ENCODE measurements at regions not wholly inside any gene's neighbourhood (a gene's known extent, or its start where the extent isn't known, plus 50 kb on each side); places are given as distances from the start of the nearest gene placed in this dataset.
"Not testable (repeated sequence)": the region's sequence is repeated elsewhere in the genome, so short reads cannot be mapped to it uniquely, and the experiment has no call there.

DNA sequence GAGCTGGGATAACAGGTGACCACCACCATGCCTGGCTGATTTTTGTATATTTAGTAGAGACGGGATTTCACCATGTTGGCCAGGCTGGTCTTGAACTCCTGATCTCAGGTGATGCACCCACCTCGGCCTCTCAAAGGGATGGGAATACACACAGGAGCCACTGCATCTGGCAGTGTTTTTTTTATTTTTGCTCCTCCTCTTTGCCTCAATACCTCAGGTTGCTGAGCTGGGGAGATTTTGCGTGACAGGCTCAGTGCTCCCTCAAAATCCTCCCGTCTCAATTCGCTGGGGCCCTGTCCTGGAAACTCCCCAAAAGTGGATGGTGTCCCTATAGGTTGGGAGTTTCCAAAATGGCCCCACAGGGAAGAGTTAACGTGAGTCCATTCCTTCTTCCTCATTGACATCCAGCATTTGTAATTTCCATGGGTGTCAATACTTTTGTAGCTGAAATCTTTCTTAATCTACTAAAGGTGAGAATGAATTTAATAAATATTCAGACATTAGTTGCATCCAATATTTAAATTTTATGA is 71.8 kb downstream of the GGTLC2 start:
- DNase-seq (ENCODE audit: low spot score) = no peak

DNA sequence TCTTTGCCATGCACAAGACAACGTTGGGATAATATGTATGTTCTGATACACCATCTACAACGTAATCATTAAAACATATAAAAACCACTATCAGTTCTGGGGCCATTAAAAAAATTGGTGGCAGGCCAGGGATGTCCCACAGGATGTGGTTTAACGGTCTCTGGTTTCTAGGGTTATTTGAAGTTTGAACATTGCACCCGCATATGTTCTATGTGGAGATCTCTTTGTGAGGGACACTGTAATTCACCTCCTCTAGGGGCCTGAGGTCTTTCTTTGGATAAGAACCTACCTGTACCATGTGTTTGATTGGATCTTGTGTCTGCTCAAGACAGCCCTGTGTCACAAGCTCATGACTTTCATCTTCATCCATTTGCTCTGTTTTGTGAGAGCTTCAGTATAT is 73.2 kb downstream of the GGTLC2 start:
- no peak for DNase-seq (ENCODE audit: low spot score)

DNA sequence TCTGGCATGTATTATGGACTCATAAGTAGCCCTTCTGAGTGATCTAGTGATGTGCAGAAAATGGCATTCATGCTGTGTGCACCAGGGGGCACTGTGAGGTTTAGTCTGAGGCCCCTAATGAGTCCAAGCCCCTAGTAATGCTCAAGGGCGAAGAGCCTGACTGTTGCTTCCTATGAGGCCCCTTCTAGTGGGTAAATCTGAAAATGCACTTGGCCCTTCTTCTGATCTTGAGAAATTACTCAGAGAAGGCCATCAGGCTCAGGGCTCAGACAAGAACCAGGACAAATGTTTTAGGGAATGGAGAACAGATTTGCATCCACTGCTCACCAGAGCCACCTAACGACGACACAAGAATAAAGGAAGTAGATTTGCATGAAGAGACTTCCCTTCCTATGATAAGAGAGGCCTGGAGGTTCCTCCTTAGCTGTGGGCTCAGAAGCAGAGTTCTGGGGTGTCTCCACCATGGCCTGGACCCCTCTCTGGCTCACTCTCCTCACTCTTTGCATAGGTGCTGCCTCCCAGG is 75.8 kb downstream of the GGTLC2 start:
- peak; percentile 31 for DNase-seq (ENCODE audit: low spot score)

DNA sequence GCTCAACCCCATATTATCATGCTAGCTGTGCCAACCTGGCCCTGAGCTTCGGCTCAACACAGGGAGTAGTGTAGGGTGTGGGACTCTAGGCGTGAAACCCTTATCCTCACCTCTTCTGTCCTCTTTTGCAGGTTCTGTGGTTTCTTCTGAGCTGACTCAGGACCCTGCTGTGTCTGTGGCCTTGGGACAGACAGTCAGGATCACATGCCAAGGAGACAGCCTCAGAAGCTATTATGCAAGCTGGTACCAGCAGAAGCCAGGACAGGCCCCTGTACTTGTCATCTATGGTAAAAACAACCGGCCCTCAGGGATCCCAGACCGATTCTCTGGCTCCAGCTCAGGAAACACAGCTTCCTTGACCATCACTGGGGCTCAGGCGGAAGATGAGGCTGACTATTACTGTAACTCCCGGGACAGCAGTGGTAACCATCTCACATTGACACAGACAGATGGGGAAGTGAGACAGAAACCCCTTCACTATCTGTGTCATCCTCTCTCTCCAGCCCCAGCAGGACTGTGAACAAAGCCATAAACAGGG is 76.4 kb downstream of the GGTLC2 start:
- DNase-seq (ENCODE audit: low spot score) = no peak

DNA sequence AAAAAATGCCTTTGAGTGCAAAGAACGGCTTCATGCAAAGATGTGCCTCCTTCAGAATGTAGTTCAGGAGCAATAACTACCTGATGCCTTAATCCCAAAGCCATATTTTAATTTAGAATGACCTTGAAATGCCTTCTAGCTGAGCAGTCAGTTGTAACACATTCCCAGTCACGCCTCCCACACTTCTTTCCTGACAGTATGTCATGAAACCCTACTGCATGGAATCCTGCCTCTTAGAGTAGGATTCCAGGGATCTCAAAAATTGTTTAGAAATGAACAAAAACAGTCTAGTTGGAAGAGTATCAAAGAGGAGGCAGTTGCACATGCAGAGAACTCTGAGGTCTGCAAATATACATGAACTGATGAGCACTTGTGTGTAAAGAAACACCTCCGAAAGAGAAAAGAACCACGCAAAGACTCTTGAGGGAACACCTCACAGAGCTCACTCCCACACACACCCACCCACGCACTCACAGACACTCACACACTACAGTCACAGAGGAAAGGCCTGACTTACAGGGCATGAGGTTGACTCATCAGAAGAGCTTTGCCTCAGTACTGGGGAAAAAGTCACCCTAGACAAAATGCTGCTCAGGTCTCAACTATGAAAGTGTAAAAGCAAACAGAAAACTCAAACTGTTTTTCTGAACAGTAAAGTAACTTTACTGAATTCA is 77.4 kb downstream of the GGTLC2 start:
- no peak for DNase-seq (ENCODE audit: low spot score)

DNA sequence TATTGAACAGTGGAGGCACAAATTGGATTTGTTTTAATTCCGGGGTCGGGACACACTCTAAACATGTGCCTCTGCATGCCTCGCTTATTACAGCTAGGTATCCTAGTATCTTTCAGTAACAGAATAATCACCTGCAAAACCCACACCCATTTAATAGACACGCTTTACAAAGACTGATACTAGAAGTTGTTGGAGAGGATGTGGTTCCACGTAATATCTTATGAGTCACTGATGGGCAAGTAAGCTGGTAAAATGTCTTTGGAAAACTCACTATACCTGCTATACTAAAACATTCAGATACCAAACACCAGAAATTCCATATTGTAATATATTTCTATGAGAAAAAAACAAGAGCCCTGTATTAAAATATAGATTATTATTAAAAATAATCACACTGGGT is 84.0 kb downstream of the GGTLC2 start:
- no peak for DNase-seq (ENCODE audit: low spot score)

DNA sequence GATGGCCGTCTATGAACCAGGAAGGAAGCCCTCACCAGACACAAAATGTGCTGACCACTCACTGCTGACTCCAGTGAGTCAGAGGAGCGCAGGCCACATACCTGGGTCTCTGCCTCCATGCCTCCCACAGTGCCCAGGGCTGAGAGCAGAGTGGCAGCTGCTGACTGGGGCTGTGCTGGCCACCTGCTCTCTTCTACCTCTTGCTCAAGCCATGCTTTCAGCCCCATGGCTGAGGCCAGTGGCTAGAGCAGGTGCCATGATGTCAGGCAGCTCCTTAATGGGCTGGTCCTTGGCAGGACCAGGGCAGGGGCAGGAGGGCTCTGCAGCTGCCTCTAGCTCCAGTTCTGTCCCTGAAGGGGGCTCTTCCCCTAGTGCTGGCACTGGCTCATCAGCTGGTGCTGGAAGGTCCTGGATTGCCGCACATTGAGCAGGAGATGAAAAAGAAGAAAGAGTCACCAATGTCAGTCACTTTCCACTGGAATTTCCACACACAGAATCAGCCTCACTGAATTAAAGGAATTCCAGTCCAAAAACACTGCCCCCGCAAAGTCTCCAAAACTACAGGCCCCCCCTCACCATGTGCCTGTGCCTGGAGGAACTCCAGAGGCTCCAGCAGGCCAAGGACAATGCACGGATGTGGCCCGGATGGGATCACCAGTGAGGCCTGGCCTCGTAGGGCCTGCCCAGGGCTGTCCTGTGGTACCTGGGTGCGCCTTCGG is 86.4 kb downstream of the GGTLC2 start:
- no peak for DNase-seq (ENCODE audit: low spot score)

DNA sequence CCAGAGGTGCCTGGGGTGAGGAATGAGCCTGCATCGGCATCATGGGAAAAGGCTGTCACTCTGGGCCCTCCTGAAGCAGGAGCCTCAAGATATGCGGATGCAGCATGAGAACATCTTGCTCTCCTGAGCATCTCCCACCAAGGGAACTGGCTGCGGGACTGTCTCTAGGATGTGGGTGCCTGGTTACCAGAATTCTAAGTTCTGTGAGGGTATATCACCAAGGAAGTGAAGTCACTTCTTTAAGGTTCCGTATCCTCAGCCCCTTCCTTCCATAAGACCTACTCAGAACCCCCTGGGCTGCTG is 86.9 kb downstream of the GGTLC2 start:
- no peak for DNase-seq (ENCODE audit: low spot score)

DNA sequence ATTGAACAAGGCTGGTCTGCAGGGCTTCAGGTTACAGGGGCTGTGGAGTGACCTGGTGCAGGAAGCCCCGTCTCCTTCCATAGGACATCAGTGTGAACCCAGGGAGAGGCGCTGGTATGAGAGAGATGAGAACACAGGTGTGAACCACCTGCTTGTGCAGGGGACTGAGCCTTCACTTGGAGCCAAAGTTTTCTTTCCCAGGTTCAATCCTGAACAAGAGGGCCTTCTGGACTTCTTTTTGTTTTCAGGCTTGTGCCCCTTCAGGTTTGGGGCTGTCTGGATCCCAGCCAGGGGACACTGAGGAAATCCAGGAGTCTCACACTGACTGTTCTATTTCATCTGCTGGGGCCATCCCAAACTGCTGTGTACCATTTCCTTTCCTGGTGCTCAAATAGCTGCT is 88.6 kb downstream of the GGTLC2 start:
- not testable (repeated sequence) for DNase-seq (ENCODE audit: low spot score)

DNA sequence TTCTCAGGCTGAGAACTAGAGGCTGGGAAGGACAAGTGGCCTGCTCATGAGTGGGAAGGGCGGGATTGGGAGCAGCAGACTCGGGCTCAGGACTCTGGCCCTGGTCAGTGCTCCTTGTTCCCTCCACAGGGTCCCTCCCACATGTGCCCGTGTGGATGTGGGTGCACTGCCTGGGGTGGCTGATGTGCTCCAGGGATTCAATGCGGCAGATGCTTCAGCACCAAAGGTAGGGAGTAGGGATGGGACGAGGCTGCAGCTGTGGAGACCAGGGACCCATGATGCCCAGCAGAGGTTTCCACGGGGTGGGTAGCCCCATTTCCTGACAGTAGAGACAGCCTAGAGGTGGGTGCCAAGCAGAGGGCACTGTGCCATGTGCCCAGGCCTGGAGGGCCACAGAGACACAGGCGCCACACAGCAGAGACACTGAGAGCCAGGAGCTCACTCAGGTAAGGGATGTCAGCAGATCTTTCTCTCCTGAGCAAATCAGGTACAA is 89.5 kb downstream of the GGTLC2 start:
- no peak for DNase-seq (ENCODE audit: low spot score)

DNA sequence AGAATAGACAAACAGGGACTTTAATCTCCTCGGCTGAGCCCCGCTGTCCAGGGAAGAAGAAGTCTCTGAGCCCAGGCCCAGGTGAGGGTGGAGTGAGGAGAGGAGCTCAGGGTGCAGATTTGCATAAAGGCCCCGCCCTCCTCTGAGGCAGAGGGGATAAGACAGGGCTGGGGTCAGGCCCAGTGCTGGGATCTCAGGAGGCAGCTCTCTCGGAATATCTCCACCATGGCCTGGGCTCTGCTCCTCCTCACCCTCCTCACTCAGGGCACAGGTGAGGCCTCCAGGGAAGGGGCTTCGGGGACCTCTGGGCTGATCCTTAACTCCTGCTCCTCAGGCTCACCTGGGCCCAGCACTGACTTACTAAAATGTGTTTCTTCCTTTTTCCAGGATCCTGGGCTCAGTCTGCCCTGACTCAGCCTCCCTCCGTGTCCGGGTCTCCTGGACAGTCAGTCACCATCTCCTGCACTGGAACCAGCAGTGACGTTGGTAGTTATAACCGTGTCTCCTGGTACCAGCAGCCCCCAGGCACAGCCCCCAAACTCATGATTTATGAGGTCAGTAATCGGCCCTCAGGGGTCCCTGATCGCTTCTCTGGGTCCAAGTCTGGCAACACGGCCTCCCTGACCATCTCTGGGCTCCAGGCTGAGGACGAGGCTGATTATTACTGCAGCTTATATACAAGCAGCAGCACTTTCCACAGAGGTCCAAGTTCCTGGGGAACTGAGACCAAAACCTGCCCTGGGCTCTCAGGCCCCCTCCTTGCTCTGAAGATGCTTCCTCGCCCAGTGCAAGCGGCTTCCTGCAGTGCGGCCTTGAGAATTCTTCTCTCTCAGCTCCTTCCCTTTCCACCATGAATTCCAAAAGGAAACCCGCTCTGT is 90.2 kb downstream of the GGTLC2 start:
- not testable (repeated sequence) for DNase-seq (ENCODE audit: low spot score)

DNA sequence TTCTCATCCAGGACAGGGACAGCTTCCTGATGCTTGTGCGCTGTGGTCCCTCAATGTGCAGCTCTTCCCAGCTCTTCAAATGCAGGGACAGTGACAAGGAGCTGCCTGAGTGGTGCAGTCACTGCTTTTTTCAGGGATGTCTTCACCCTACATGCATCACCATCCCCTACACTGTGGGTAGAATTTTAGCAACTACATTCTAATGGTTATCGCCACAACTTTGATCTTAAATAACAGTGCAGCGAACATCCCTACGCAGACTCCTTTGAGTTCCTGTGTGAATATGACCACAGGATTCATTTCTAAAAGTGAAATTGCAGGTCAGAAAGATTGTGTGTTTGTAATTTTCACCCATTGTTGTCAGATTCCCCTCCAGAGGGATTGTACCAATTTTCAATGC is 90.9 kb downstream of the GGTLC2 start:
- DNase-seq (ENCODE audit: low spot score) = not testable (repeated sequence)

DNA sequence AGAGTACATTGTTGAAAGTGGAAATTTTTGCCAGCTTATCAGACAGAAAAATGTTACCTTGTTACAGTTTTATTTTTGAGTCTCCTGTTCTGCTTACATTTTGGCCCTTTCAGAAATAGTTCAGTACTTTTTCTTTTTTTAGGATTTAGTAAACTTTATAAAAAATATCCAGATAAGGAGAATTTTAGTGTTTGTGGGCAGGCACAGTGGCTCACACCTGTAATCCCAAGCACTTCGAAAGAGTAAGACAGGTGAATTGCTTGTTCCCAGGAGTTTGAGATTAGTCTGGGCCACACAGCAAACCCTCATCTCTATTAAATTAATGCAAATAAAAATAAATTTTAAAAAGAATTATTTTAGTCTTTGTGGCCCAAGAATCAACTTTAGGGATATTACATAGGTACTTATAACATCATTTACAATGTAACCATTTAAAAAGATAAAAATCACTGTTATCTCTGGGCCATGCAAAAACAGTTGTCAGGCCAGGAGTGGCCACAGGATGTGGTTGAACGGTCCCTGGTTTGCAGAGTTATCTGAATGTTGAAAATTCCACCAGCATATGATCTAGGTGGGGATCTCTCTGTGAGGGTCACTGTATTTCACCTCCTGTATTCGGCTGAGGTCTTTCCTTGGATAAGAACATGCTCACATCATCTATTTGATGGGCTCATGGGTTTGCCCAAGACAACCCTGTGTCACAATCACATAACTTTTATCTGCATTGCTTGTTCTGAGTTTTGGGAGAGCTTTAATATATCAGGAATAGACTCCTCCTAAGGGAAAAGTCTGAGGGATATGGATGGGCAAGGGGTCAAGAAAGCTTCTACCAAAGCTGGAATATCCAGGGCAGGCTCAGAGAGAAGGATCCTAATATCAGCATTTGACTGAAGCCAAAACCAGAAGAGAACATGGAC is 91.5 kb downstream of the GGTLC2 start:
- no peak for DNase-seq (ENCODE audit: low spot score)

DNA sequence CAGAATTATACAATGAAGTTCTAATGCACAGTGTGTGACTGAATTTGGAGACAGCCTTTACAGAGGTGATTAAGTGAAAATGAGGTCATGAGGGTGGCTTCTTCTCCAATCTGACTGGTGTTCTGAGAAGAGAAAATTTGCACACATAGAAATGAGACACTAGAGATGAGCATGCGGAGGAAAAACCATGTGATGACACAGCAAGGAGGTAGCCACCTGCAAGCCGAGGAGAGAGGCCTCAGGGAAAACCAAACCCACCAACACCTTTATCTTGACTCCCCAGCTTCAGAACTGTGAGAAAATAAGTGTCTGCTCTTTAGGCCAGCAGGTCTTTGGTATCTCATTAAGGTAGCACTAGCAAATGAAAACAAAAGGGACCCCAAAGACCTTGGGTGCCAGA is 93.2 kb downstream of the GGTLC2 start:
- no peak for DNase-seq (ENCODE audit: low spot score)

DNA sequence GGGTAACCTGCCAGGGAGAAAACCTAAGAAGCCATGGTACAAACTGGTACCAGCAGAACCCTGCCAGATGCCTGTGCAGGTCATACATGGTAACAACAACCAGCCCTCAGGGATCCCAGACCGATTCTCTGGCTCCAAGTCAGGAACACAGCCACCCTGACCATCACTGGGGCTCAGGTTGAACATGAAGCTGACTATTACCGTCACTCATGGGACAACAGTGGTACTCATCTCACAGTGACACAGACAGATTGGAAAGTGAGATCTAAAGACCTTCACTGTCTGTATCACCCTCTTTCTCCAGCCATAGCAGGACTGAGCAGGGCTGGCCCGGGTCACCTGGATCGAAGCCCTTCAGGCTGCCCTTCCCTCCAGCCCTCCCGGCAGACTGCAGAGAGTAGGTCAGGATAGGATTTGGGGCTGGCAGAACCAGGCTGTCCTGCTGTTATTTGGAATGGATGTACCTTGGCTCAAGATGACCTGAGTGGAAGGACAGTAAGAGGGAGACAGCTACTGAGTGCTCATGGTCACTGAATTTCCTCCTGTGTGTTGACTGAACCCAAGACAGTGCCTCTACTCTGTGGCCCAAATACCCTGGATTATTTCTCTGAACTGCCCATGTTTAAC is 94.7 kb downstream of the GGTLC2 start:
- no peak for DNase-seq (ENCODE audit: low spot score)

DNA sequence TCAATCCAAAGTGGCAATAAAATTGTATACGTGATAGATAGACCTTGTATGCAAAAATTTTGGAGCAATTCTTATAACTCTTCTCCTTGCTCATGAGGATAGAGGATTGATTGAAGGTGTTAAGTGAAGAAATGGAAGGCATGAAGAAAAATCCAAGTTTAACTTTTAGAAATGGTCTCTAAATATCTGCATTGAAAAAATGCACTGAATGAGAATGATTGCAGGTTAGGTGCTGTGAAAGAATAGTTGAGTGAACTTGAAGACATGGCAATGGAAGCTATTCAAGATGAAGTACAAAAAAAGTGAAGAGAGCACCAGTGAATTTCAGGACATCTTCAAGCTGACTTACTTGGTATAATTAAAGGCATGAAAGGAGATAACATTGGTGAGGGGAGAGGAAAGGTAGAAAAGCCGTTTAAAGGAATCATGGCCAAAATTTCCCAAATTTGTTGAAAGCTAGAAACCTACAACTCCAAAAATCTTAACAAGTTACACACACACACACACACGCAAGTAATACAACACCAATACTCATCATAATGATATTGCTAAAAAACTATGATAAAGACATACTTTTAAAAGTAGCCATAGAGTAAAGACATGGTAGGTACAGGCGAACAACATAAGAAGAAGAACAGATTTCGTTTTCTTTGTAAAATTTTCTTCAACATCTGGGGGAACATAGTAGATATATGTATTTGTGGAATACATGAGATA is 96.3 kb downstream of the GGTLC2 start:
- DNase-seq (ENCODE audit: low spot score) = no peak

DNA sequence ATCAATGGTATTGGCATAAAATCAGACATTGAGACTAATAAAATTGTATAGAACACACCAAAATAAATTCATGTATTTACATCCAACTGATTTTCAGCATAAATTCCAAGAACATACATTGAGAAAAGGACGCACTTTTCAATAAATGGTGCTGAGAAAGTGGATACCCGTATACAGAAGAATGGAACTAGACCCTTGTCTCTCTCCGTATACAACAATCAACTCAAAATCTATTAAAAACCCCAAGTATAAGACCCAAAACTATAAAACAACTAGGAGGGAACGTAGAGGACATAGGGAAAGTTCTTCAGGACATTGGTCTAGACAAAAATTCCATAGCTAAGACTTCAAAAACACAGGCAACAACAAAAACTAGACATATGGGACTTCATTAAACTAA is 97.4 kb downstream of the GGTLC2 start:
- no peak for DNase-seq (ENCODE audit: low spot score)

DNA sequence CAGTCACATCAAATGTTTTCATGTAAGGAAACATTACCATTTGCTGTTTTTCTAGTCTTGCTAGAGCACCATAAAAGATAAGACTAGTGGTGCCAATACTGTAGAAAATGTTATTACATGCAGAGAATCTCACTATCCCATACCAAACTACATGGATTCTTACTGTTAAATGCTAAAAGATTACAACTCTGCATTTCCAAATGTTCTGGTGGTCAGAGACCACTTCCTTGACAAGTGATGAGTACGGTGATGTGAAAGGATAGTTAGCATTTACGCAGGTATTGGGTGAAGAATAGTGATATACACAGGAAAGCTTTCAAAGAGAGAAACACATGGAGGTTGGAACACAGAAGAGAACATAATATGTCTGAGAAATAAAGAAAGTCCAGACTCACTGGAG is 98.2 kb downstream of the GGTLC2 start:
- DNase-seq (ENCODE audit: low spot score) = no peak

DNA sequence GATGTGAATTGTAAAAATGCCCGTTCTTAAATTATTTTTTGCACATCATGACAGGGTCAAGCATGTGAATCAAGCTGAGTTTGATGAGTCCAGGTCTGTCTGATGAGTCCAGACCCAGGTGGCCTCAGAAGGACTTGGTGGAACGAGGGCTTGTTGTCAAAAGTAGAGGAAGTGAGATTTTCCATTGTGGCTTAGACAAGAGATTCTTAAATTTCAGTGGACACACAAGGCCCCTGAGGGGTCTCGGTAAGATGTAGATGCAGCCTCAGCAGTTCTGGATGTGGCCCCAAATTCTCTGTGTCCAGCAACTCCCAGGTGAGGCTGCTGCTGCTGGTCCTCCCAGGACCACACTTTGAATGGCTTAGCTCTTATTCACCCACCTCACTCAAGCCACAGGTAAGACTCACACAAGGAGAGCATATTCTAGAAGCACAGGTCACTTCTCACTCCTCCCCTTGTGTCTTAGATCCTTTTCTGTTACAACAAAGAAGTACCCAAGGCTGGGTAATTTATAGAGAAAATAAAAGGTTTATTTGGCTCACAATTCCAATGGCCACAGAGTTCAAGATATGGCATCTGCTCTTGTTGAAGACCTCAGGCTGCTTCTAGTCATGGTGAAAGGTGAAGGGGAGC is 98.8 kb downstream of the GGTLC2 start:
- no peak for DNase-seq (ENCODE audit: low spot score)

Measured in SK-N-DZ (cell line).